ENCODE measurements at regions not wholly inside any gene's neighbourhood (a gene's known extent, or its start where the extent isn't known, plus 50 kb on each side); places are given as distances from the start of the nearest gene placed in this dataset.

DNA sequence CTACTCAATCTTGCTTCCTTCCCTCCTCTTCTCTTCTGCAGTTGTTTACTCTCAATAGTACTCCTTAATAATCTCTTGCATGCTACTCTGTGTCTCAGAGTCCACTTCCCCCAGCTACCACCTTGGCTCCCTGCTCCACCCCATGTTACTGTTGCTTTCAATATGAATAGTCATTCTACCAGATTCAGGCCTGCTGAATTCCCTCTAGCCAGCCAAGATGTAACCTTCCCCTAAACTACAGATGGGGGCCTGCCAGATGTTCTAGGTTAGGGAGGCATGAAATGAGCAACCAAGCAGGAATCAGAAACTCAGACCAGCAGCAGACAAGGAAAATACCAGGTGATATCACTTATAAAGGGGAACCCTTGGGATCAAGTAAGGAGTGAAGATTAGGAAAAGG, 392.1 kb upstream of the DDHD1 start:
- intact Hi-C loops (cut with DNase I, micrococcal nuclease): loop anchor here in 1 of 2 donors (10.0 kb wide), 1 partner anchor 630 kb away; no protein-coding TSS in a partner anchor
- TF ChIP-seq, protein P1, sequence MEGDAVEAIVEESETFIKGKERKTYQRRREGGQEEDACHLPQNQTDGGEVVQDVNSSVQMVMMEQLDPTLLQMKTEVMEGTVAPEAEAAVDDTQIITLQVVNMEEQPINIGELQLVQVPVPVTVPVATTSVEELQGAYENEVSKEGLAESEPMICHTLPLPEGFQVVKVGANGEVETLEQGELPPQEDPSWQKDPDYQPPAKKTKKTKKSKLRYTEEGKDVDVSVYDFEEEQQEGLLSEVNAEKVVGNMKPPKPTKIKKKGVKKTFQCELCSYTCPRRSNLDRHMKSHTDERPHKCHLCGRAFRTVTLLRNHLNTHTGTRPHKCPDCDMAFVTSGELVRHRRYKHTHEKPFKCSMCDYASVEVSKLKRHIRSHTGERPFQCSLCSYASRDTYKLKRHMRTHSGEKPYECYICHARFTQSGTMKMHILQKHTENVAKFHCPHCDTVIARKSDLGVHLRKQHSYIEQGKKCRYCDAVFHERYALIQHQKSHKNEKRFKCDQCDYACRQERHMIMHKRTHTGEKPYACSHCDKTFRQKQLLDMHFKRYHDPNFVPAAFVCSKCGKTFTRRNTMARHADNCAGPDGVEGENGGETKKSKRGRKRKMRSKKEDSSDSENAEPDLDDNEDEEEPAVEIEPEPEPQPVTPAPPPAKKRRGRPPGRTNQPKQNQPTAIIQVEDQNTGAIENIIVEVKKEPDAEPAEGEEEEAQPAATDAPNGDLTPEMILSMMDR (IDR thresholded peaks at IDR 0.05): no peak
- Histone ChIP-seq H3K4me1 (ENCODE audit: low read depth) (no peaks in the 10 kb centered on the region), H3K36me3 (ENCODE audit: low read depth) (no peaks in the 10 kb centered on the region), H3K4me3 (no peak overlapping the region), H3K9me3 (no peaks in the 10 kb centered on the region)
- DNase-seq: no peak
- no peak for ATAC-seq

DNA sequence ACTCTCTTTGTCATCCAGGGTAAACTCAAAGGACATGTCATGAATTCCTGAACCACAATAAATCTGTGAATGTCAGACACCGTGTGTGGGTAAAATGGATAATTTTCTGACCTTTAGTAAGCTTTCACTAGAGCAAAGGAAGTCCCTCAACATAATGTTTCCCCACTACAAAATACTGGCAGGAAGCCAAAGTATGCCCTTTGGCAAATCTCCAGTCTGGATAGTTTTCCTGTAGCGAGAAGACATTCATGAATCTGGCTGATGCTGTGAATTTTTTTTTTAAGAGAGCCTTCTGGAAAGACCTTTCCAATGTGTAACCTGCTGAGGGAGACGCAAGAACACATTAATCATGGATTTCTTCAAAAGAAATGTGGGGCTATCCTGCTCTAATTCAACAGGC, 389.6 kb upstream of the DDHD1 start:
- DNase-seq: peak in 1 of 3 donors; percentile 8
- H3K4me3 ChIP-seq: no peak overlapping the region
- no peaks in the 10 kb centered on the region for H3K4me1 ChIP-seq (ENCODE audit: low read depth)
- H3K9me3 ChIP-seq: no peaks in the 10 kb centered on the region
- intact Hi-C loops (cut with DNase I, micrococcal nuclease): loop anchor here (5.0 to 10.0 kb wide), 2 partner anchors 632 to 635 kb away; no protein-coding TSS in a partner anchor
- no peak for ATAC-seq
- H3K36me3 ChIP-seq (ENCODE audit: low read depth): no peaks in the 10 kb centered on the region
- TF ChIP-seq, protein P1 (IDR thresholded peaks at IDR 0.05): no peak

DNA sequence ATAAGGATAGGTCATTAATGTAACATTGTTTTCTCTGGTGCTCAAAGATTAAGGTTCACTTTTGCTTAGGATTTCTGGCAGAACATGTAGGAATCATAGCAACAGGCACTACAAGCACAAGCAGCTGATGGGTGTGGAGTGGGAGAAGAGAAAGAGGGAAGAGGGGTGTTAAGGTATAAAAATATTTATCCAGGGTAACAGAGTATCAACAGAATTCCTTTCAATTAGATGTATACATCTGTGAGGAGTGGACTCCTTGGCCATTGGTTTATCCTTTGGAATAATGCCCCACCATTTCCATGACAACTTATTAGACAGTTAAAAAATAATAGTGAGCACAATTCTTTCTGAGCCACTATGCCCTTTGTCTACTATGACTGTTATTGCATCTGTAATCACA, 388.3 kb upstream of the DDHD1 start:
- H3K9me3 ChIP-seq: no peaks in the 10 kb centered on the region
- DNase-seq (no peak), ATAC-seq (no peak)
- no peaks in the 10 kb centered on the region for H3K36me3 ChIP-seq (ENCODE audit: low read depth)
- no peak overlapping the region for H3K4me3 ChIP-seq
- H3K4me1 ChIP-seq (ENCODE audit: low read depth): no peaks in the 10 kb centered on the region
- intact Hi-C loops (cut with DNase I, micrococcal nuclease): loop anchor here (5.0 to 10.0 kb wide), 2 partner anchors 633 to 636 kb away; no protein-coding TSS in a partner anchor
- TF ChIP-seq, protein P1 (IDR thresholded peaks at IDR 0.05): no peak

DNA sequence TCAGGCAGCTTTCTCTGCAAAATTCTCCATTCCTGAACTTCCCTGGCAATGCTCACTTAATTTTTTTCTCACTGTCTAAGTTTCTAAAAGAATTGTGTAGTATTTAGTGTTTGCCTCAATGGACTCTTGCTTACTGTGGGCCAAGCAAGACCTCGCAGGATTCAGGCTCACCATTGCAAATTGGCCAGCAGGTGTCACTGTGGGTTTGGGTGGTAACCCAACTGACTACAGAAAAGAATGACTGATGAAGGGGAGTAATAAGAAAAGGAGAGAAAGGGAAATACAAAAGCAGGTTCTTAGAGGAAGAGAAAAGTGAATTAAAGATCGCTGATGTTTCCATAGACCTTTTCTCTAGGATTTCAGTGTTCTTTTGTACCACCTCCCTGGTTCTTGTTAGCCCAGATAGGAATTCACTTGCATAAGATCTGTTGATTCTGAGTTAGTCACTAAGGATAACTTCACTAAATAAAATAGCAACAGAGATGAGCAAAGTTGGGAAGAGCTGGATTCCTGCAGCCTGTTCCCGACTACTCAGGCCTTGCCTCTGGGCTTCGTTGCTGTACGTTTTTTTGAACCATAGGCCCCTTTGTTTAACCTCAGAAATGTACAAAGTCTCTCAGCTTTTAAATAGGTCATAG, 386.5 kb upstream of the DDHD1 start:
- TF ChIP-seq, protein P1 (IDR thresholded peaks at IDR 0.05): peak; percentile 40
- H3K4me1 ChIP-seq (ENCODE audit: low read depth): no peaks in the 10 kb centered on the region
- H3K4me3 ChIP-seq: no peak overlapping the region
- intact Hi-C loops (cut with DNase I, micrococcal nuclease): loop anchor here (1.0 to 10.0 kb wide), 3 partner anchors 635 to 809 kb away; no protein-coding TSS in a partner anchor
- H3K9me3 ChIP-seq: no peaks in the 10 kb centered on the region
- ATAC-seq (peak; percentile 83), DNase-seq (peak; percentile 59 to 87 (median 80))
- no peaks in the 10 kb centered on the region for H3K36me3 ChIP-seq (ENCODE audit: low read depth)

DNA sequence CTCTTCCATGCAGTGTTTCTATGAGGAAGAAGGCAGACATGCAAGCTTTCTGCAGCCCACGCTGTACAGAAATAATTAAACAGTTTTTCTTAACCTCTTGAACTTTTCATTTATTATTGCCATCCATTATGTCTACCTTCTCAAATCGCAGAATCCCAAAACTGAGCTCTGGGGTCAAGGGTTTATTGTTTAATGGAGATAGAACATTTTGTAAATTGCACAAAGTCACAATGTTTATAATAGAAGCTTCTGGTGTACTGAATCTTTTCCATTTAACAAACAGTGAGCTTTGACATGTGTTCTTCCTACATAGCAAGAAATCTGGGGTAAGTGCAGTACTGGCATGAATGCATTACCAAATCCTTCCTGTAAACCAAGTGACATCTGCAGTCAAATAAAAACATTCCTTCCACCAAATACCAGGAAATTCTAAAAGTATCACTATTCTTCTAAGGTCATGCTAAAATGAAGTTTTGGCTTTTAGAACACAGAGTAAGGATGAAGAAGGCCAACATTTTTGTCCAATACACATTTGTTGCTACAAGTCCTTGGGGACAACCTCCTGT, 385.3 kb upstream of the DDHD1 start:
- Histone ChIP-seq H3K36me3 (ENCODE audit: low read depth) (no peaks in the 10 kb centered on the region), H3K4me1 (ENCODE audit: low read depth) (no peaks in the 10 kb centered on the region), H3K4me3 (no peak overlapping the region), H3K9me3 (no peaks in the 10 kb centered on the region)
- TF ChIP-seq, protein P1 (IDR thresholded peaks at IDR 0.05): no peak
- intact Hi-C loops (cut with DNase I, micrococcal nuclease): no loop called here
- ATAC-seq: peak; percentile 16
- no peak for DNase-seq

Data from mucosa of descending colon (tissue), 3 donors.